Central memory CD8-positive, alpha-beta T cell (primary cell): ENCODE measurements at regions not wholly inside any gene's neighbourhood (a gene's known extent, or its start where the extent isn't known, plus 50 kb on each side); places are given as distances from the start of the nearest gene placed in this dataset.
"Not testable (repeated sequence)": the region's sequence is repeated elsewhere in the genome, so short reads cannot be mapped to it uniquely, and the experiment has no call there.

Experiments used
- ATAC-seq: fragments of 150-1000 bp; cut with Tn5 transposase; replicated peaks from 2 replicates; pipeline ENCODE4 v1.10.0; 2022; ENCODE audit warnings: mild to moderate bottlenecking, moderate FRiP score, moderate number of reproducible peaks; ENCODE audit not compliant: poor library complexity, severe bottlenecking; ENCODE audit errors: extremely low read depth
- DNase-seq, 2 donors: peaks; one replicate each; pipeline ENCODE4 v3.0.0; 2021; ENCODE audit warnings: low spot score in 2 of 2
- H3K27ac Mint-ChIP-seq: one replicate; pipeline ENCODE4 v1.8.0; 2022; ENCODE audit warnings: low read depth, mild to moderate bottlenecking, moderate library complexity, mixed read lengths
- H3K27me3 Mint-ChIP-seq: one replicate; pipeline ENCODE4 v1.8.0; 2022; ENCODE audit warnings: mixed read lengths
- H3K36me3 Mint-ChIP-seq: one replicate; pipeline ENCODE4 v1.8.0; 2022; ENCODE audit warnings: mild to moderate bottlenecking, moderate library complexity, mixed read lengths; ENCODE audit not compliant: insufficient read depth
- H3K4me1 Mint-ChIP-seq: one replicate; pipeline ENCODE4 v1.8.0; 2022; ENCODE audit warnings: mixed read lengths
- H3K4me3 Mint-ChIP-seq: one replicate; pipeline ENCODE4 v1.8.0; 2022; ENCODE audit warnings: mild to moderate bottlenecking, moderate library complexity, mixed read lengths
- H3K9me3 Mint-ChIP-seq: one replicate; pipeline ENCODE4 v1.8.0; 2022; ENCODE audit warnings: mixed read lengths

DNA sequence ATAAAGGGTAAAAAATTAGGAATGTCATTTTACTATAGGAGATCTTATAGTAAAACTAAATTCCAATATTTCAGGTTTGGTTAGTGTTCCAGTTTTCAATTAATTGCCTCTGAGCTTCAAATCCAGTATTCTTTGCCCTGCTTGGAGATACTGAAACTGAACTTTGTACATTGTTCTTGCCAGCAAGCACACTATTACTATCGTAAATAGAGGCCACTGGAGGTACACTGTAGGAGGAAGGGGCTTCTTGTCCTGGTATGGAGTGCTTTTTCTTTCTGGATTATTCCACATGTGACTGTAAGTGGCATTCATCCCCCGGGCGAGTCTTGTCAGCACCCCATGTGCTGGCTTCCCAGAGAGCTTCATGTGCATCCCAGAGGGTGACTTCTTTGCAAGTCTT is 234.7 kb upstream of the PTPRZ1 start:
- Mint-ChIP-seq H3K4me1 (no peaks in the 10 kb centered on the region), H3K27ac (no peak overlapping the region), H3K9me3 (peaks cover 5% of the 10 kb centered on the region), H3K4me3 (no peak overlapping the region), H3K36me3 (no peaks in the 10 kb centered on the region), H3K27me3 (no peaks in the 10 kb centered on the region)
- ATAC-seq (no peak), DNase-seq (no peak)

DNA sequence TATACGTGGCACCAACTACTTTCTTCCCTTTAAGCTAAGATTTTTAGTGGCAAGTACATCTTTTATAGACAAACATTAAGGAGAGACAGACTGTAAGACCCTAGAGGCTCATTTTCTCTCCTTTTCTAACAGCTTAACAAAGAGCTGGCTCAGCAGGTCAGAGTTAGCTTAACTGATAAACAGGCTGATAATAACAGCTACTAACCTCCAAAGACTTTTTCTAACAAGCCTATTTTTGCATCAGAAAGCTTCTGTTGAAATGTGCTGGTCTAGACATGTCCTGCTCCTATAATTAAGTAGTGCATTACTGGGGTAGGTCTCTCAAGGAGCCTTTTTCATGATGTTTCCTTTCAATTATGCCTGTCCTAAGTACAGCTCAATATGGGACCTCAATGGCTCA is 238.2 kb upstream of the FAM3C start:
- no peak overlapping the region for H3K27ac Mint-ChIP-seq

DNA sequence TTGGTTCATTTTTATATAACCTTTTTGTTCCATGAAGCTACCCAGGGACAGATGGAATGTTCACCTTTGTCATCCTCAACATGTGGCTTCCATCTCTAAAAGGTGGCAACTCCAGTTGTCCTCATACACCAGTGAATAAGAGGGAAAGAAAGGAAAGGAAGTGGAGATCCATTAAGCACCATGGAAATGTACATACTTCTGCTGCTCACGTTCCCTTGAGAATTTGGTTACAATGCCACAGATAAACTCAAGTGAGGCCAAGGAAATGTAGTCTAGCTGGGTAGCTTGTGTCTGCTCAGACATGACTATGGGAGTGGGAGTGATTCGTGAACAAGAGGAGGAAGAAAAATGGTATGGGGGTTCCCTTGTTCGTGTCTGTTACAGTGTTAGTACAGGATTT is 237.1 kb upstream of the FAM3C start:
- Mint-ChIP-seq H3K27me3 (no peaks in the 10 kb centered on the region), H3K36me3 (no peaks in the 10 kb centered on the region), H3K4me1 (no peaks in the 10 kb centered on the region), H3K4me3 (no peak overlapping the region), H3K9me3 (no peaks in the 10 kb centered on the region), H3K27ac (no peak overlapping the region)
- DNase-seq (no peak), ATAC-seq (no peak)

More for the DNA sequence above, 238.2 kb upstream of the FAM3C start:
- Mint-ChIP-seq H3K4me3 (no peak overlapping the region), H3K27me3 (no peaks in the 10 kb centered on the region), H3K4me1 (no peaks in the 10 kb centered on the region), H3K36me3 (no peaks in the 10 kb centered on the region), H3K9me3 (no peaks in the 10 kb centered on the region)
- DNase-seq, result no peak
- no peak for ATAC-seq

DNA sequence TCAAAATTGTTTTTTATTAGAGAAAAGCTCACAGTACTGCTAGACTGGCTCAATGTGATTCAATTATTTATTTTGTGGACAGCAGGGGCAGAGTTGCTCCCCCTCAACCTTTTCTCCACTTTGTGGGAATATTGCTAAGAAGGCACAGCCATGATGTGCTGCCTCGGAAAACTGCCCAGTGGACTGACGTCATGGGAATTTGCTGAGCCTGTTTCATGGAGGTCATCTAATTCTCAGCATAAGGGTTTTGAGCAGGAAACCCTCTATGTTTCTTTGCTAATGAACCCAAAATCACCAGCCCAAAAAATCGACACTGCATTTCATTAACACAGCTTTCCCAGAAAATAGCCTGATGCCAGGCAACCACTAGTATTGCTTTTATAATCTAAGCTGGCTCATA is 228.8 kb upstream of the FAM3C start:
- H3K4me1 Mint-ChIP-seq, result no peaks in the 10 kb centered on the region
- H3K36me3 Mint-ChIP-seq, result no peaks in the 10 kb centered on the region
- H3K27me3 Mint-ChIP-seq, result no peaks in the 10 kb centered on the region
- no peak overlapping the region for H3K27ac Mint-ChIP-seq
- ATAC-seq, result no peak
- H3K9me3 Mint-ChIP-seq, result no peaks in the 10 kb centered on the region
- no peak for DNase-seq
- no peak overlapping the region for H3K4me3 Mint-ChIP-seq

DNA sequence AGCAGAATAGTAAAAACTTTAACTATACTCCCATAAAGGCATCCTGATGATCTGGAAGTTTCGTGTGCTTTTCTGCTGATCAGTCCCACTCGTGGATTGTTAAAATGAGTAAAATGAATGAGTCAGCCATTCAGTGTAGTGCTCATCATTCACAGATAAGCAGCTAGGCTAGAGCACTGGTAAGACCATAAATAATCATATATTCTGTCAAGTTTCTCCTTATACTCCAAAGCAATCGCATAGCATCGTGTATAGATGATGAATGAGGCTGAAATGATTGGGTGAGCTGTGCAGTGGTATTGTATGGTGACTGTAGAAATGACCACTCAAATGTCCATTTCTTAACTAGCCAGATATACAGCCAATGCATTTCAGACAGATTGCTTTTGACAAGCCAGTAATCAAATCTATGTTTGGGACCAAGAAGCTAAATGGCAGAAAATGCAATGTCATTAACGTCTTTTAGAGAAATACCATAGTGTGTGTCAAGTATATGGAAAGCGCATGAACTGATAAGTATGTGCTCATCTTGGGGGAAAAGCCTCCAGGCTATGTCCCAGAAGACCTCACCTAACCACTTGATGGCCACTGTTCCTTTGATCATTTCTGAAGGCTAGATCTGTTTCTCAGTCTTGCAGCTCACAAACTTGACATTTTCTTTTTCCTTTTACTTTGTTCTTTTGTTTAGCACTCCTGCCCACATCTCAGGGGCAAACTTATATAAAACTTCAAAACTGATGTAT is 227.2 kb upstream of the FAM3C start:
- Mint-ChIP-seq H3K4me3 (no peak overlapping the region), H3K36me3 (no peaks in the 10 kb centered on the region), H3K27ac (no peak overlapping the region), H3K9me3 (no peaks in the 10 kb centered on the region), H3K4me1 (no peaks in the 10 kb centered on the region), H3K27me3 (no peaks in the 10 kb centered on the region)
- ATAC-seq (no peak), DNase-seq (no peak)

DNA sequence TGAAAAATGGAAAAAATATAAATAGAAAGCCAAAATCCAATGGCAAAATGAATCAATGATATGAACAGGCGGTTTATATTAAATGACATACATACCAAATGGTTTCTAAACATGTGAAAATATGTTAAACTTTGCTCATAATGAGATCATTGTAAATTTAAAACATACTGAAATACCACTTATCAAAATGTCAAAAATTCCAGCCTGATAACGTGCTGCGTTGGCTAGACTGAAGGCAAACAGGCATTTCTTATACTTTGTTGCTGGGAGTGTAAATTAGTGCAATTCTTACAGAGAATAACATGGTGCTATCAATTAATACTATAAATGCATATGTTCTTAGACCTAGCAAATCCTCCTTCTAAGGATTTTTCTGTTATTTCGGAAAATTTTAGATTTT is 225.8 kb upstream of the FAM3C start:
- Mint-ChIP-seq H3K27me3 (no peaks in the 10 kb centered on the region), H3K4me3 (no peak overlapping the region), H3K4me1 (no peaks in the 10 kb centered on the region), H3K27ac (no peak overlapping the region), H3K36me3 (peaks cover 2% of the 10 kb centered on the region), H3K9me3 (no peaks in the 10 kb centered on the region)
- no peak for ATAC-seq
- DNase-seq, result no peak

DNA sequence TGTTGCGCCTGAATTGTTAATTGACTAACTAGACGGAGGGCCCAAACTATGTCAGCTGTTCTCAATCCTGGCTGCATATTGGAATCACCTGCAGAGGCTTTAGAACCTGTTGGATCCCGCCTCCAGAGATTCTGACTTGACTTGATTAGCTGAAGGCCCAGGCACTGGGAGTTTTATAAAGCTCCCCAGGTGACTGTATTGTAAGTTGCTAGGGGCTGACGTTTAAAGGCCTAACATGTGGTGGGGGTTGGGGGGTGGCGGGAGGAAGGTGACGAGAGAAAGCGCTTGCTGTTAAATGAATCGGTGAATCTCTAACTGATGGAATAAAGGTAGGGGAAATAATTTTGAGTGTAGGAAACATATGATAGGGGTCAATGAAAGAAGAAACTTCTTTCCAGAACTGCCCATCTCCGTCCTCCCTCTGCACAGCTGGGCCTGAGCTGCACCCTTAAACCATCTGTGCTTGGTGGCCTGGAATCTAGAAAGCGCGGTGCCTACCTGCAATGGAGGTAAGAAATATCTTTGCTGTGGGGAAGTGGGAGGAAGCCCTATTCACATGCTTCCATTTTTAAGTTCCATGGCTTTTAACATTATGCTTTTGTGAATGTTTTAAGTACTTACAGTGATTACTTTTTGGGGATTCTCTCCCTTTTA is 225.0 kb upstream of the FAM3C start:
- DNase-seq (no peak), ATAC-seq (no peak)
- no peaks in the 10 kb centered on the region for H3K9me3 Mint-ChIP-seq
- no peak overlapping the region for H3K4me3 Mint-ChIP-seq
- H3K27me3 Mint-ChIP-seq, result no peaks in the 10 kb centered on the region
- no peak overlapping the region for H3K27ac Mint-ChIP-seq
- H3K36me3 Mint-ChIP-seq, result peaks cover 2% of the 10 kb centered on the region
- H3K4me1 Mint-ChIP-seq, result no peaks in the 10 kb centered on the region

DNA sequence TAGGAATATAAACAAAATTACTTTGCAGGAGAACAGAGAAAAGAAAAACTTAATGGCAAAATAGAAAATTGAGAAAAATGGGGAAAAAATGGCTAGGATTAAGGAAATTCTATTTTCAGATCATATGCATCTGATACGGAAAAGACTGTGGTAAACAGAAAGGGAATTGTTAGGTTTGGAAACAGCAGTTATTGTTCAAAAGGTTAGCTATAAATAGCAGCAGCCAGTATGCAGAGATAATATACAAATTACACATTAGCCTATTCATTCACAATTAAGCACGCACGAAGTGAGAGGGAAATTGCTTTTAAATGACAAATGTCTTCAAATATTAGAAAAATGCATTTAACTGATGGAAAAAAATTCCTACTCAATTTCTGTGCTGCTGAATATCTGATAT is 224.1 kb upstream of the FAM3C start:
- Mint-ChIP-seq H3K36me3 (peaks cover 2% of the 10 kb centered on the region), H3K9me3 (no peaks in the 10 kb centered on the region), H3K4me3 (no peak overlapping the region), H3K27me3 (no peaks in the 10 kb centered on the region), H3K4me1 (no peaks in the 10 kb centered on the region), H3K27ac (no peak overlapping the region)
- no peak for DNase-seq
- ATAC-seq, result no peak

DNA sequence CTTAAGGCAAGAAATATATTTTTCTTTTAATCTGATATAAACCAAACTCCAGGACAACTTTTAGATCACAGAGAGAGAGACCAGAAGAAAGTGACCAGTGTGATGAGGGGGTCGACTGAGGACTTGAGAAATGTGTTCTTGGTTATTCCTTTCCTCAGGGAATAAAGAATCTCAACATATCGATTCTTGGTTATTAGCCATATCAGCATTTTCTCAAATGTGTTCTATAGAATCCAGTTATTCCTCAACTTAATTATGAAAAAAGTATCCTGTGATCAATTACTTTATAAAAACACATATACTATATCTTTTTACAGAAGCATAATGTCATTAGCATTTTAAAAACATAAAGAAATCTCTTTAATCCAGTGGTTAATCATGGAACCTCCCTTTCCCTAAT is 222.1 kb upstream of the FAM3C start:
- ATAC-seq (no peak), DNase-seq (no peak)
- H3K27ac Mint-ChIP-seq, result no peak overlapping the region
- H3K4me3 Mint-ChIP-seq, result no peak overlapping the region
- no peaks in the 10 kb centered on the region for H3K27me3 Mint-ChIP-seq
- no peaks in the 10 kb centered on the region for H3K4me1 Mint-ChIP-seq
- H3K9me3 Mint-ChIP-seq, result no peaks in the 10 kb centered on the region
- peaks cover 2% of the 10 kb centered on the region for H3K36me3 Mint-ChIP-seq

DNA sequence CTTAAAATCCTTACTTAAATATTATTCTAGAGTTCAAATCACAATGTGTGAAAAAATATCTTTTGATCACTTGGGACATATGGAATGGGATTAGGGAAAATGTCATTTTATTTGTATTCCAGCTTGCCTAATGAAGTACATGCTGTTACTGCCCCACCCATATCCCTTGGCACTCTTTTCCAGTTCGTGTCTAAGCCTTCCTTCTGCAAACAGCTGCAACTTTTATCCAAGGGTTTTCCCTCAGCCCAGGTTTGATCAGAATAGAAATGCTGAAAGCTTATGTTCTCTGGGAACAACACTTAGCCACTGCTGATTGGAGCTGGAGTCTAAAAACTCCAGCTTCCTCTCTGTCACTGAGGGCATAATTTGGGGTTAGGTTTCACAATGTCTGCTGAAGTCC is 214.1 kb upstream of the FAM3C start:
- H3K36me3 Mint-ChIP-seq, result no peaks in the 10 kb centered on the region
- H3K9me3 Mint-ChIP-seq, result no peaks in the 10 kb centered on the region
- H3K27ac Mint-ChIP-seq, result no peak overlapping the region
- H3K27me3 Mint-ChIP-seq, result peaks cover 27% of the 10 kb centered on the region
- no peaks in the 10 kb centered on the region for H3K4me1 Mint-ChIP-seq
- ATAC-seq (no peak), DNase-seq (no peak)
- no peak overlapping the region for H3K4me3 Mint-ChIP-seq

DNA sequence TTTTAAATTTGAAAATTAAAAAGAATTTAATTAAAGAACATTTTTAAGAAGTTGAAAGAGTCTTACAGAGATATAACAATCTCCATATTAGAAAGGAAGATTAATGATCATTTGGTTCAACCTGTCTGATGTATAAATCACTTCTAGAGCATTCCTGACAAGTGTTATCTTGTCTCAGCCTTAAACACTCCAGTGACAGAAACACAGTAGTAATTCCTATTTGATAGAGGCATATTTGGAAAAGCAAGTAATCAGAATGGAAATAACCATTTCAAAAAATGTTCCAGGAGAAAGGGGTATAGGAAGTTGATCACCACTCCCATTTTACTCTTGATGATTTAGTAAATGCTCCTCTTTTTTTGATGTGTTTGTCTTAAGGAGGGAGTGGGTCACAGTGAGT is 213.1 kb upstream of the FAM3C start:
- Mint-ChIP-seq H3K27ac (no peak overlapping the region), H3K36me3 (no peaks in the 10 kb centered on the region), H3K9me3 (no peaks in the 10 kb centered on the region), H3K4me1 (no peaks in the 10 kb centered on the region), H3K4me3 (no peak overlapping the region), H3K27me3 (peaks cover 38% of the 10 kb centered on the region)
- DNase-seq, result no peak
- no peak for ATAC-seq

DNA sequence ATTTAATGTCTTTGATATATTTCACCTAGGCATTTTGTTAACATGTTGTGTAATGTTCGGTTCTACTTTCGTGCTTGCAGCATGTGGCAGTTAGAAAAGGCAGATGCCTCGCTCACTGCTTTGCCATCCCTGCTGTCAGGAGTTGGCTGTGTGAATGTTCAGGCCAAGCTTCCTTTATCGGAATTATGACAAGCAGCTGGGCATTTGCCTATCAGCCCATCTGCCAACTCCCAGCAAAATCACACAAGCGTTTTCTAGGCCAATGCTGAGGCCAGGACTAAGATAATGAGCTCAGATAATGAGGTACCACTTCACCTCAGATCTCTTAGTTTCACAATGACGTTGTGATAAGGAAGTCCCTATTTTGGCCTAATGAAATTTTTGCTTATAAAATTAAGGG is 212.7 kb upstream of the FAM3C start:
- H3K9me3 Mint-ChIP-seq, result no peaks in the 10 kb centered on the region
- H3K4me1 Mint-ChIP-seq, result no peaks in the 10 kb centered on the region
- H3K27me3 Mint-ChIP-seq, result peaks cover 41% of the 10 kb centered on the region
- no peak overlapping the region for H3K27ac Mint-ChIP-seq
- no peak for DNase-seq
- no peaks in the 10 kb centered on the region for H3K36me3 Mint-ChIP-seq
- H3K4me3 Mint-ChIP-seq, result no peak overlapping the region
- no peak for ATAC-seq

DNA sequence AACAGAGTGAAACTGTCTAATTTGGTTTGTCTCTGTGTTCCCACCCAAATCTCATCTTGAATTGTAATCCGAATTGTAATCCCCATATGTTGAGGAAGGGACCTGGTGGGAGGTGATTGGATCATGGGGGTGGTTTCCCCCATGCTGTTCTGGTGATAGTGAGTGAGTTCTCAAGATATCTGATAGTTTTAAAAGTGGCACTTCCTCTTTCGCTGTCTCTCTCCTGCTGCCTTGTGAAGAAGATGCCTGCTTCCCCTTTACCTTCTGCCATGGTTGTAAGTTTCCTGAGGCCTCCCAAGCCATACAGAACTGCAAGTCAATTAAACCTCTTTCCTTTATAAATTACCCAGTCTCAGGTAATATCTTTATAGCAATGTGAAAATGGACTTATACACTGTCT is 212.1 kb upstream of the FAM3C start:
- H3K36me3 Mint-ChIP-seq, DNase-seq, ATAC-seq, H3K9me3 Mint-ChIP-seq, H3K27ac Mint-ChIP-seq, H3K4me3 Mint-ChIP-seq, H3K4me1 Mint-ChIP-seq: not testable (repeated sequence)
- H3K27me3 Mint-ChIP-seq, result peaks cover 47% of the 10 kb centered on the region
